HCT116 (cell line): ENCODE measurements at regions not wholly inside any gene's neighbourhood (a gene's known extent, or its start where the extent isn't known, plus 50 kb on each side); places are given as distances from the start of the nearest gene placed in this dataset.

Source experiments
- ATAC-seq: fragments of 200-7000 bp; cut with Tn5 transposase; 2 replicates; pipeline ENCODE4 v1.9.1; 2020; ENCODE audit warnings: mild to moderate bottlenecking, moderate library complexity
- BruUV-seq: library from RNA; stranded (reverse); fragments of 400-500 nt; replicated peaks from 2 replicates; lab custom pipeline; 2021; lab: Mats Ljungman, UMichigan
- CTCF ChIA-PET: fragments of 300-600 bp; sonication (Branson Sonifier 250); formaldehyde crosslinking; loops from one replicate; lab custom pipeline; 2021; ENCODE audit warnings: antibody characterized with exemption; lab: Charles Lee
- POLR2A ChIA-PET: fragments of 300-600, 350-600 bp; sonication (Branson Sonifier 250); formaldehyde crosslinking; loops from one replicate; lab custom pipeline; 2021; ENCODE audit warnings: antibody characterized with exemption; lab: Charles Lee
- RAD21 ChIA-PET, 2 experiments: fragments of 300-600 bp; sonication (Branson Sonifier 250); formaldehyde crosslinking; loops; one replicate each; lab custom pipeline; 2023; ENCODE audit warnings: low total read pairs in 2 of 2; ENCODE audit not compliant: uncharacterized antibody in 2 of 2, unreplicated experiment in 2 of 2, low non-redundant PET in 1 of 2; lab: Charles Lee
- DNase-seq: peaks from one replicate; pipeline ENCODE4 v3.0.0-alpha.2; 2010; ENCODE audit warnings: low read depth, low spot score
- H2AFZ ChIP-seq: fragments of 200-600 bp; shearing (Covaris generic), sonication (generic); 2 replicates; pipeline ENCODE4 v1.6.1; 2017; ENCODE audit warnings: low read depth, mixed run types, mixed read lengths, antibody characterized with exemption, low read length; ENCODE audit not compliant: poor library complexity, severe bottlenecking
- H3K27ac ChIP-seq: 2 replicates; pipeline ENCODE4 v1.5.1; 2012; ENCODE audit warnings: low read depth, low read length
- H3K27me3 ChIP-seq: fragments of 200-600 bp; sonication (generic); 2 replicates; pipeline ENCODE4 v1.6.1; 2016; ENCODE audit warnings: mixed run types, low read length, mixed read lengths; ENCODE audit not compliant: insufficient read depth
- H3K36me3 ChIP-seq, 2 experiments: fragments of 200-500 bp in 1 of 2; fragments of 200-600 bp in 1 of 2; sonication (Bioruptor generic) in 1 of 2; sonication (generic) in 1 of 2; 2 replicates each; pipeline versions ENCODE4 v1.5.1 to v1.6.1; 2014 to 2016; ENCODE audit warnings: low read length in 2 of 2, inconsistent platforms in 1 of 2, mixed read lengths in 1 of 2, mixed run types in 1 of 2; ENCODE audit not compliant: insufficient read depth in 2 of 2, control insufficient read depth in 1 of 2
- H3K4me1 ChIP-seq, 2 experiments: fragments of 200-600 bp in 1 of 2; sonication (generic) in 1 of 2; 2 replicates each; pipeline versions ENCODE4 v1.5.1 to v1.6.1; 2012 to 2017; ENCODE audit warnings: low read length in 2 of 2, inconsistent platforms in 1 of 2, mild to moderate bottlenecking in 1 of 2, mixed read lengths in 1 of 2, mixed run types in 1 of 2, moderate library complexity in 1 of 2; ENCODE audit not compliant: insufficient read depth in 2 of 2, control insufficient read depth in 1 of 2
- H3K4me2 ChIP-seq: fragments of 200-600 bp; sonication (generic); 2 replicates; pipeline ENCODE4 v1.6.1; 2017; ENCODE audit warnings: mixed run types, low read length, mixed read lengths
- H3K4me3 ChIP-seq, 2 experiments: fragments of 200-600 bp in 1 of 2; sonication (generic) in 1 of 2; replicated peaks in 1 of 2; 2 replicates each; pipeline ENCODE4 v1.5.1; 2011 to 2016; ENCODE audit warnings: low read length in 2 of 2, control low read depth in 1 of 2, low read depth in 1 of 2, mild to moderate bottlenecking in 1 of 2, mixed read lengths in 1 of 2, mixed run types in 1 of 2
- H3K79me2 ChIP-seq: fragments of 200-600 bp; sonication (generic); 2 replicates; pipeline ENCODE4 v1.6.1; 2017; ENCODE audit warnings: mild to moderate bottlenecking, mixed run types, low read length, moderate library complexity, mixed read lengths; ENCODE audit not compliant: insufficient read depth
- H3K9ac ChIP-seq: fragments of 200-600 bp; sonication (generic); 2 replicates; pipeline ENCODE4 v1.6.1; 2016; ENCODE audit warnings: low read length, mixed read lengths
- H3K9me2 ChIP-seq: fragments of 200-600 bp; sonication (generic), shearing (Covaris generic); 2 replicates; pipeline ENCODE4 v1.6.1; 2017; ENCODE audit warnings: mixed run types, mild to moderate bottlenecking, moderate library complexity; ENCODE audit not compliant: insufficient read depth
- H3K9me3 ChIP-seq, 2 experiments: fragments of 200-500 bp in 1 of 2; fragments of 200-600 bp in 1 of 2; sonication (Bioruptor generic) in 1 of 2; sonication (generic) in 1 of 2; 2 replicates each; pipeline ENCODE4 v1.6.1; 2014 to 2017; ENCODE audit warnings: low read length in 2 of 2, mixed read lengths in 2 of 2, inconsistent platforms in 1 of 2, low read depth in 1 of 2, mild to moderate bottlenecking in 1 of 2, mixed run types in 1 of 2, moderate library complexity in 1 of 2; ENCODE audit not compliant: control insufficient read depth in 1 of 2, insufficient read depth in 1 of 2
- H4K20me1 ChIP-seq: fragments of 200-600 bp; sonication (generic), shearing (Covaris generic); 2 replicates; pipeline ENCODE4 v1.6.1; 2017; ENCODE audit warnings: mixed run types, mild to moderate bottlenecking, moderate library complexity; ENCODE audit not compliant: insufficient read depth
- CBX3 ChIP-seq: IDR thresholded peaks from 2 replicates; pipeline ENCODE4 v1.6.1; 2012; ENCODE audit warnings: low read depth
- CEBPB ChIP-seq: IDR thresholded peaks from 2 replicates; pipeline ENCODE4 v1.6.1; 2012; ENCODE audit warnings: low read depth
- EGR1 ChIP-seq: IDR thresholded peaks from 2 replicates; pipeline ENCODE4 v1.6.1; 2012; ENCODE audit warnings: low read depth
- ELF1 ChIP-seq: IDR thresholded peaks from 2 replicates; pipeline ENCODE4 v1.6.1; 2012; ENCODE audit warnings: low read depth, borderline replicate concordance
- EZH2 ChIP-seq: fragments of 200-600 bp; sonication (generic); IDR thresholded peaks from 2 replicates; pipeline ENCODE4 v1.6.1; 2017; ENCODE audit warnings: antibody characterized with exemption, mixed run types
- EZH2phosphoT487 ChIP-seq: fragments of 200-600 bp; IDR thresholded peaks from 2 replicates; pipeline ENCODE4 v1.6.1; 2018; ENCODE audit warnings: antibody characterized with exemption, borderline replicate concordance
- FOSL1 ChIP-seq: IDR thresholded peaks from 2 replicates; pipeline ENCODE4 v1.6.1; 2012; ENCODE audit warnings: low read depth
- POLR2A ChIP-seq: IDR thresholded peaks from 2 replicates; pipeline ENCODE4 v1.7.0; 2011; ENCODE audit warnings: borderline replicate concordance; ENCODE audit not compliant: insufficient read depth, insufficient read length; ENCODE audit errors: extremely low read depth
- POLR2AphosphoS5 ChIP-seq: IDR thresholded peaks from 2 replicates; pipeline ENCODE4 v1.6.1; 2011; ENCODE audit warnings: mild to moderate bottlenecking, low read depth, low read length, moderate library complexity
- RAD21 ChIP-seq: IDR thresholded peaks from 2 replicates; pipeline ENCODE4 v1.6.1; 2012; ENCODE audit warnings: low read depth, mild to moderate bottlenecking
- SIN3A ChIP-seq: IDR thresholded peaks from 2 replicates; pipeline ENCODE4 v1.6.1; 2012; ENCODE audit warnings: low read depth
- SP1 ChIP-seq: IDR thresholded peaks from 2 replicates; pipeline ENCODE4 v1.6.1; 2012; ENCODE audit warnings: low read depth
- SRF ChIP-seq: IDR thresholded peaks from 2 replicates; pipeline ENCODE4 v1.6.1; 2012; ENCODE audit warnings: low read depth
- TCF7L2 ChIP-seq: IDR thresholded peaks from 2 replicates; pipeline ENCODE4 v1.7.0; 2011; ENCODE audit warnings: borderline replicate concordance, inconsistent platforms; ENCODE audit not compliant: insufficient read depth, insufficient read length; ENCODE audit errors: extremely low read depth
- YY1 ChIP-seq: IDR thresholded peaks from 2 replicates; pipeline ENCODE4 v1.6.1; 2011; ENCODE audit warnings: low read length, low read depth, moderate library complexity, mild to moderate bottlenecking; ENCODE audit not compliant: insufficient replicate concordance; ENCODE audit errors: extremely low read depth
- ZFX ChIP-seq: fragments of 450-650 bp; IDR thresholded peaks from 2 replicates; pipeline ENCODE4 v1.6.1; 2017
- intact Hi-C: fragments of 100-400 bp; cut with micrococcal nuclease; formaldehyde crosslinking; loops from 2 replicates; pipeline ENCODE4 v1.10.0; 2022
- TF ChIP-seq, protein P1 (sequence below), 3 experiments: fragments of 200-600 bp in 1 of 3; sonication (generic) in 1 of 3; IDR thresholded peaks in 2 of 3; conservative IDR thresholded peaks in 1 of 3; 2 replicates each; pipeline ENCODE4 v1.5.1; 2012 to 2017; ENCODE audit warnings: low read depth in 2 of 3, low read length in 2 of 3, antibody characterized with exemption in 1 of 3, borderline replicate concordance in 1 of 3, control low read depth in 1 of 3, mild to moderate bottlenecking in 1 of 3, mixed read lengths in 1 of 3, mixed run types in 1 of 3, moderate library complexity in 1 of 3; ENCODE audit not compliant: insufficient read depth in 1 of 3
- TF ChIP-seq, protein P2 (sequence below): IDR thresholded peaks from 2 replicates; pipeline ENCODE4 v1.6.1; 2011; ENCODE audit warnings: mild to moderate bottlenecking, low read length, moderate library complexity; ENCODE audit not compliant: insufficient replicate concordance; ENCODE audit errors: extremely low read depth
- TF ChIP-seq, protein P3 (sequence below): IDR thresholded peaks from 2 replicates; pipeline ENCODE4 v1.6.1; 2012

DNA sequence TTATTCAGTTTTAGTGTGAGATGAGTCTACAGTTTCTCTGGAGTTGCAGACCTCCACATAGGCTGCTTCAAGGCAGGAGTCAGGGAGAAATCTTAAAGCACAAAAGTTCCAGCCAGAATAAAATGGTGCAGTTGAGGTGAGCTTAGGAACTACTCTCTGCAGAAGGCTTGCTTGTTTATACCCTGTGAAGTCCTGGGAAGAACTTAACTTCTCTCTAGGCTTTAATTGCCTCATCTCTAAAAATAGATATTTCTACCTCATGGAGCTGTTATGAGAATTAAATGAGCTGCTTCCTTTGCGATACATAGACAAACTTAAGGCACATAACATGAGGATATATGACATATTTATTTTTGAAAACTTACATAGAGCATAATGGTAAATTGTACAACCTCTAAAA, 286.2 kb downstream of the GPATCH2 start:
- ATAC-seq (no peak), DNase-seq (no peak)
- H2AFZ ChIP-seq = no peak overlapping the region
- ChIA-PET POLR2A (no interaction called here), CTCF (interaction anchor here (0.9 kb wide), 1 partner anchor 11 kb away, joined by 4 read pairs; no protein-coding TSS in a partner anchor), RAD21 (no interaction called here)
- no peak overlapping the region for H3K4me3 ChIP-seq
- H3K27me3 ChIP-seq = peaks cover 7% of the 10 kb centered on the region
- no peaks in the 10 kb centered on the region for H3K9me3 ChIP-seq
- no peak overlapping the region for H3K4me2 ChIP-seq
- TF ChIP-seq POLR2AphosphoS5 (no peak), SP1 (no peak), SRF (no peak), EGR1 (no peak)
- no peaks in the 10 kb centered on the region for H3K36me3 ChIP-seq
- intact Hi-C loops = no loop called here
- H3K9me2 ChIP-seq = no peaks in the 10 kb centered on the region
- H4K20me1 ChIP-seq = no peaks in the 10 kb centered on the region
- no peaks in the 10 kb centered on the region for H3K79me2 ChIP-seq
- H3K27ac ChIP-seq = no peak overlapping the region
- BruUV-seq = no TSS peak
- no peaks in the 10 kb centered on the region for H3K4me1 ChIP-seq
- H3K9ac ChIP-seq = no peak overlapping the region

DNA sequence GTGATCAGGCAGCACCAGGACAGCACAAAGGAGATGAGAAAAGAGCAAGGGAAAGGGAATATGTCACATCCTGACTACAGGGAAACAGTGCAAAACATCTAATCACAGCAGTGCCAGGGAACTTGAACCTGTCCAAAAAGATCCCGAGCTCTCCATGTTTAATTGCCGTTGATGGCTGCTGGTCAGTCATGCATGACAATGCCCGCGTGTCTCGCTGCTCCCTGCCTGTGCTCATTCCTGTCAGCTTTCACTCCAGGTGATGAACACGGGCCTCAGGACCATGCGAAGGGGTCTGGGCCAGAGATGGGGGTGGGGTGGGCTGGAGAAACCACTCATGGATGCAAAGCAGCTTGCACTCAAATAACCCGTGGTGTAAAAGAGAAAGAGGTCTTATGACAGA, 287.0 kb downstream of the GPATCH2 start:
- no peak for DNase-seq
- no peak overlapping the region for H3K27ac ChIP-seq
- H3K27me3 ChIP-seq = peaks cover 7% of the 10 kb centered on the region
- RAD21 ChIA-PET = no interaction called here
- CTCF ChIA-PET = no interaction called here
- no peak overlapping the region for H3K9ac ChIP-seq
- intact Hi-C loops = no loop called here
- no peaks in the 10 kb centered on the region for H3K79me2 ChIP-seq
- no TSS peak for BruUV-seq
- no peaks in the 10 kb centered on the region for H3K4me1 ChIP-seq
- POLR2A ChIA-PET = no interaction called here
- no peaks in the 10 kb centered on the region for H3K36me3 ChIP-seq
- H4K20me1 ChIP-seq = no peaks in the 10 kb centered on the region
- no peak overlapping the region for H3K4me3 ChIP-seq
- H3K9me2 ChIP-seq = no peaks in the 10 kb centered on the region
- H2AFZ ChIP-seq = no peak overlapping the region
- ATAC-seq = no peak
- no peaks in the 10 kb centered on the region for H3K9me3 ChIP-seq
- no peak overlapping the region for H3K4me2 ChIP-seq
- TF ChIP-seq YY1 (no peak), FOSL1 (no peak), SRF (no peak), EZH2phosphoT487 (no peak), POLR2A (no peak), SIN3A (no peak), POLR2AphosphoS5 (no peak), ZFX (no peak), CEBPB (no peak), EZH2 (no peak), TCF7L2 (no peak), ELF1 (no peak), CBX3 (no peak), EGR1 (no peak), RAD21 (no peak), SP1 (no peak)
- TF ChIP-seq, protein P1, sequence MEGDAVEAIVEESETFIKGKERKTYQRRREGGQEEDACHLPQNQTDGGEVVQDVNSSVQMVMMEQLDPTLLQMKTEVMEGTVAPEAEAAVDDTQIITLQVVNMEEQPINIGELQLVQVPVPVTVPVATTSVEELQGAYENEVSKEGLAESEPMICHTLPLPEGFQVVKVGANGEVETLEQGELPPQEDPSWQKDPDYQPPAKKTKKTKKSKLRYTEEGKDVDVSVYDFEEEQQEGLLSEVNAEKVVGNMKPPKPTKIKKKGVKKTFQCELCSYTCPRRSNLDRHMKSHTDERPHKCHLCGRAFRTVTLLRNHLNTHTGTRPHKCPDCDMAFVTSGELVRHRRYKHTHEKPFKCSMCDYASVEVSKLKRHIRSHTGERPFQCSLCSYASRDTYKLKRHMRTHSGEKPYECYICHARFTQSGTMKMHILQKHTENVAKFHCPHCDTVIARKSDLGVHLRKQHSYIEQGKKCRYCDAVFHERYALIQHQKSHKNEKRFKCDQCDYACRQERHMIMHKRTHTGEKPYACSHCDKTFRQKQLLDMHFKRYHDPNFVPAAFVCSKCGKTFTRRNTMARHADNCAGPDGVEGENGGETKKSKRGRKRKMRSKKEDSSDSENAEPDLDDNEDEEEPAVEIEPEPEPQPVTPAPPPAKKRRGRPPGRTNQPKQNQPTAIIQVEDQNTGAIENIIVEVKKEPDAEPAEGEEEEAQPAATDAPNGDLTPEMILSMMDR (IDR thresholded peaks at IDR 0.05 in 2 of 3, conservative IDR thresholded peaks at IDR 0.05 in 1 of 3; ENCODE audit: borderline replicate concordance in 1 of 3, insufficient read depth in 1 of 3, low read depth in 2 of 3, low read length in 2 of 3) = no peak
- TF ChIP-seq, protein P2, sequence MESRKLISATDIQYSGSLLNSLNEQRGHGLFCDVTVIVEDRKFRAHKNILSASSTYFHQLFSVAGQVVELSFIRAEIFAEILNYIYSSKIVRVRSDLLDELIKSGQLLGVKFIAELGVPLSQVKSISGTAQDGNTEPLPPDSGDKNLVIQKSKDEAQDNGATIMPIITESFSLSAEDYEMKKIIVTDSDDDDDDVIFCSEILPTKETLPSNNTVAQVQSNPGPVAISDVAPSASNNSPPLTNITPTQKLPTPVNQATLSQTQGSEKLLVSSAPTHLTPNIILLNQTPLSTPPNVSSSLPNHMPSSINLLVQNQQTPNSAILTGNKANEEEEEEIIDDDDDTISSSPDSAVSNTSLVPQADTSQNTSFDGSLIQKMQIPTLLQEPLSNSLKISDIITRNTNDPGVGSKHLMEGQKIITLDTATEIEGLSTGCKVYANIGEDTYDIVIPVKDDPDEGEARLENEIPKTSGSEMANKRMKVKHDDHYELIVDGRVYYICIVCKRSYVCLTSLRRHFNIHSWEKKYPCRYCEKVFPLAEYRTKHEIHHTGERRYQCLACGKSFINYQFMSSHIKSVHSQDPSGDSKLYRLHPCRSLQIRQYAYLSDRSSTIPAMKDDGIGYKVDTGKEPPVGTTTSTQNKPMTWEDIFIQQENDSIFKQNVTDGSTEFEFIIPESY = no peak
- TF ChIP-seq, protein P3, sequence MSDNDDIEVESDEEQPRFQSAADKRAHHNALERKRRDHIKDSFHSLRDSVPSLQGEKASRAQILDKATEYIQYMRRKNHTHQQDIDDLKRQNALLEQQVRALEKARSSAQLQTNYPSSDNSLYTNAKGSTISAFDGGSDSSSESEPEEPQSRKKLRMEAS = no peak
